ENCODE measurements at regions not wholly inside any gene's neighbourhood (a gene's known extent, or its start where the extent isn't known, plus 50 kb on each side); places are given as distances from the start of the nearest gene placed in this dataset.
A peak's percentile ranks its signal among the peaks of the same experiment; 100 is the strongest.
"Not testable (repeated sequence)": the region's sequence is repeated elsewhere in the genome, so short reads cannot be mapped to it uniquely, and the experiment has no call there.

GRCh38 chr13:76829572-76830327 lies 56.5 kb downstream of the KCTD12 start:
- DNase-seq (ENCODE audit: low spot score) = no peak

- DNase-seq (ENCODE audit: low spot score) = no peak
Measured at GRCh38 chr13:76828316-76828741, 57.9 kb downstream of the KCTD12 start.

GRCh38 chr13:76826527-76826926 lies 59.7 kb downstream of the KCTD12 start:
- DNase-seq (ENCODE audit: low spot score) = no peak

DNA sequence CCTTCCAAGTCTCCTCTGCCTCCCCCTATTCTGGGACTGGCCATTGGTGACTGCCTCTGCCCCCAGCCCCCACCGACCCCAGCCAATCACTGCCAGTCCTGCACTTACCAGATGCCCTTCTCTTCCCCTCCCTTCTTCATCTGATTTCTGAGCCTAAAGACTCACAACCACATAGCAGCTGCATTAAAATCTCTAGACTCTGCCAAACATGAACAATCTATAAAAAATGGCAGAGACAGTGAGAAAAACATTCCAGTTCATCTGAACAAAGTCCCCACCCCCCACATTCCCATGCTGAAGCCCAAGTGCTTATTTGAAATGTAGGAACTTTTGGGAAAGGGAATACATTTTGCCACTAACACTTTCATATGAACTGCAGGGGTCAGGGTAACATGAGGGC lies 60.8 kb downstream of the KCTD12 start:
- DNase-seq (ENCODE audit: low spot score) = no peak

DNA sequence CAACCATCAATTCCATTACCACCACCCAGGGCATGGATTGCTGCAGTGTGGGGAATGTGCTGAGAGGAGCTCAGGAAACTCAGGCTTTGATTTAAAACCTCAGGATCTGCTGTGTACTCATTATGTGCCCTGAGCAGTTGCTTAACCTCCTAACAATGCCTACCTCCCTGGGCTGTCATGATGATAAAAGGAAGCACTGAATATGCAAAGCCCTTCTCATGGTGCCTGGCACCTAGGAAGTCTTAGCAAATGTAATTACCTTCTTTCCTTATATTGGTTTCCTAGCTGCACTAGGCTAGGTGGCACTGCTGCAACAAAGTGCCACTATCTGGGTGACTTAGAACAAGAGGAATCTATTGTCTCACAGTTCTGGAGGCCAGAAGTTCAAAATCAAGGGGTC lies 62.2 kb downstream of the KCTD12 start:
- DNase-seq (ENCODE audit: low spot score) = no peak

- DNase-seq (ENCODE audit: low spot score) = no peak
Measured at GRCh38 chr13:76822698-76823267, 63.4 kb downstream of the KCTD12 start.

DNA sequence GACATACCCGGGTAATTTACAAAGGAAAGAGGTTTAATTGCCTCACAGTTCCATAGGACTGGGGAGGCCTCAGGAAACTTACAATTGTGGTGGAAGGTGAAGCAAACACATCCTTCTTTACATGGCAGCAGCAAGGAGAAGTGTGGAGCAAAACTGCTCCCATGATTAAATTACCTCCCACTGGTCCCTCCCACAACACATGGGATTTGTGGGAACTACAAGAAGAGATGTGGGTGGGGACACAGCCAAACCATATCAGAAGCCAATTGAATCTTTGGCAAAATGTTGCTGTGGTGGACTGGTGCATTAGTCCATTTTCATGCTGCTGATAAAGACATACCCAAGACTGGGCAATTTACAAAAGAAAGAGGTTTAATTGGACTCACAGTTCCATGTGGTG lies 65.0 kb downstream of the KCTD12 start:
- not testable (repeated sequence) for DNase-seq (ENCODE audit: low spot score)

DNA sequence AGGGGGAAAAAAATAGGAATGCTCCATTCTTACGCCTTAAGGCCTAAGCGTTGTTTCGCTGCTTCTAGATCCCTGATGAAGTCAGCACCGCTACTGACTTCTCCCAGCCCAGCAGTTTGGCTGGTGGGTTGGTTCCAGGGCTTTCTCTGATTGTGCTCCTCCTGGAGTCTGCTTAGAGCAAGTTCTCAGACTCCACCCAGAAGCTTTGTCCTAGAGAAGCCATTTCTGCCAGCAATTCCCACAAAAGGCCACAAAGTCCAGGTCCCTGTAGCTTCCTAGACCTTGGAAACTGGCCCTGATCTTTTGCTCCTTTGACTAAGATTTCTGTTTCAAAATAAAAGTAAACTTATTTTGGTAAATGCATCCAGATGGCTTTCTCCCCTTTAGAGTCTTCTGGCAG lies 65.4 kb downstream of the KCTD12 start:
- DNase-seq (ENCODE audit: low spot score) = no peak

DNA sequence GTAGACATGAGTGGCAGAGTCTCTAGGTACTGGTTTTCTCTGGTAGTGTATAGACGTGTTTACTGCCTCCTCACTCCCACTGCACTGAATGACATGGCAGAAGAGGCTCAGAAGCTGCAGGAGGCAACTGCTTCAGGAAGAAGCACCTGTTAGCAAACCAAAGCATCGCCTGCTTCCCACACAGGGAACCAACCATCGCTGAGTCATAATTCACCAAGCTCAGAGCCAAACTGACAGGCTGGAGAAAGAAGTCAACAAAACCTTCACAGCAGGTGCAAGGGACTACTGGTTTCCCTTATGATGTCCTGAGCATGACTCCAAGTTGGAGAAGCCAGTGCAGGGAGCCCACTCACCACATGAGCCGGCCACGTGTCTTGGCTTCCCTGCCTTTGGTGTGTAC lies 69.8 kb downstream of the KCTD12 start:
- no peak for DNase-seq (ENCODE audit: low spot score)

DNA sequence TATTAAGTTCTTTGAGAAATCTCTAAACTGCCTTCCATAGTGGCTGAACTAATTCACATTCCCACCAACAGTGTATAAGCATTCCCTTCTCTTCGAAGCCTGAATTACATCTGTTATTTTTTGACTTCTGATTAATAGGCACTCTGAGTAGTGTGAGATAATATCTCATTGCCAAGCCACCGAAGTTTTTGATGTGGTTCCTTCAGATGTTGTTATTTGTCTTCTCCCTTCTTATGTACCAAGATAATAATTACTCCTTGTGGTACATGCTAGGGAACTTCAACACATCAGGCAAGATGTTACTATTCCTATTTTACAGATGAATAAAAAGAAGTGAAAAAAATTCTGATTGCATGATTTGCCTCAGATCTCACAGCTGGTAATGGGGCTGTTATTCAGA lies 70.9 kb downstream of the KCTD12 start:
- no peak for DNase-seq (ENCODE audit: low spot score)

DNA sequence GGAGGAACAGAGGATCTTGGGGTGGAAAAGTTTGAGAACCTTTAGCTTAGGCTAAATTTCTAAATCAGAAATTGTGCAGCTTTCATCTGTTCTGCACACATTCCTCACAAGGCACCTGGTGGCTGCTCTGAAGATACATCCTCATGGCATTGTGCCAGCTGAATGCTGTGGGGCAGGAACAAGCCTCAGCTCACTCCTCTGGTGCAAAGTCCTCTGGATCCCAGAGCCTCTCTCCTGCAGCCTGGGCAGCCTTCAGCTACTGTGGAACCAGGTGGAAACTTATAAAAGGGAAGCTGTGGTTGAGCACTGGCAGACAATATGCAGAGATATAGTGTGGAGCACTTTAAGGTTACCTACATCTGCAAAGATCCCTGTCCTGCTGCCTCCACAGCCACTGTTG lies 72.3 kb downstream of the KCTD12 start:
- no peak for DNase-seq (ENCODE audit: low spot score)

GRCh38 chr13:76813000-76813691 lies 73.1 kb downstream of the KCTD12 start:
- peak; percentile 27 for DNase-seq (ENCODE audit: low spot score)

DNA sequence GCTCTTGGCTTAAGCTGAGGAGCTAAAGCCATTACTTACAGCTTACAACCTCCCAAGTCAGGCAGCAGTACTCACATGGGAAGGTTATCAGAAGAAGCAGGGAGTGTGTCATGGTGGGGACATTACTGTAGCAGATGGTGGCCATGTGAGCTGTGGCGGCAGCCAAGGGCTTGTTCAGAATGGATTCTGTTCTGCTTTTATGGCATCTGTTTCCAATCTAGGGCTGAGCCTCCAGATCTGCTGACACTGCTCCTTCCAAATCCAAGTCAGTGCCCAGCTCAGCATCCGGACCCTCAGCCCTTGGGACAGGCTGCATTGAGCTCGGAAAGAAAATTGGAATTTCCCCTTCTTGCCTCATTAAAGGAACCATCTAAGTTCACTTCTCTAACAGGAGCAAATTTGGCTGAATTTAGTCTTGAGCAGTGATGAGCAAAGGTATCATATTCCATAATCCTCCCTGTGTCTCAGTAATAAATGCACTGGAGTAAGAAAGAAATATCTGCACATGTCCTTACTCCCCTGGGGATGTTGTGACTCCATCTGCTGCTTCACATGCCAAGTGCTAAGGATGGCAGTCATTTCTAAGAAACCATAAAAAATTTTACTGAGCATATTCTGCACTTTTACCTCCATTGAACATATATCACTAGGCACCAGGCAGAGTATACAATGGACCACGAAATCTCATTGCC lies 73.9 kb downstream of the KCTD12 start:
- DNase-seq (ENCODE audit: low spot score) = peak; percentile 38

DNA sequence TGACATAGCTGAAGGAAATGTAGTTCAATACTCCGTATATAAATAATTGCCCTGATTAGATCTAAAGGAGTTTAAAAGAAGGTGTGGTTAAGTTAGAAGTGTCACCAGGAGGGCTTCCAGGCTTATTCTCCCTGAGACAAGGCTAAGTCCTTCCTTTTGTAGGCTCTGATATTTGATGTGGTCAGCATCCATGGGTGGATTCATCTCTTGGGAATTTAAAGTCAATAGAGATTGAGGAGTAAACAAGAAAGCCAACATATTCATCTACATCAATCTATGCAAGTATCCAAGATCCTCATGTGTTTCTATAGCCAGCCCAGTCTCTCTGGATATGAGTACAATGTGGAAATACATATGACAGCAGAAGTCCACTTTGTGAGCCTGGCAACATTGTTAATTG lies 76.8 kb downstream of the KCTD12 start:
- no peak for DNase-seq (ENCODE audit: low spot score)

DNA sequence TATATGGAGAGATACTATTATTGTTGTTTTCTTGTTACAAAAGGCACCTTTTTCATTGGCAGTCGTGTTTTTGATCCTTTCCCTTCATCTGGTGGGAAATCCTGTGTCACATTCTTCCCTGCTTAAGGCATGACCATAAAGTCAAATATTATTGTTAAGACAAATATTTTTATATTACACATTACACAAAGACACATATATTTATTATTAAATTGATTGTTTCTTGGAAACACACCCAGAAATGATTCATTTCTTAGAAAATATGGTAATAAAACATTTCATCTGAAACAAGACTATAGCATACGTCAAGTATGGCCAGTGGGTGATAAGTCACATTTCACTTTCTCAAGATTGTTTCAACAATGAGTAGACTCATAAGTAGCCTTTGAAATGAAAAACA lies 77.3 kb downstream of the KCTD12 start:
- DNase-seq (ENCODE audit: low spot score) = no peak

DNA sequence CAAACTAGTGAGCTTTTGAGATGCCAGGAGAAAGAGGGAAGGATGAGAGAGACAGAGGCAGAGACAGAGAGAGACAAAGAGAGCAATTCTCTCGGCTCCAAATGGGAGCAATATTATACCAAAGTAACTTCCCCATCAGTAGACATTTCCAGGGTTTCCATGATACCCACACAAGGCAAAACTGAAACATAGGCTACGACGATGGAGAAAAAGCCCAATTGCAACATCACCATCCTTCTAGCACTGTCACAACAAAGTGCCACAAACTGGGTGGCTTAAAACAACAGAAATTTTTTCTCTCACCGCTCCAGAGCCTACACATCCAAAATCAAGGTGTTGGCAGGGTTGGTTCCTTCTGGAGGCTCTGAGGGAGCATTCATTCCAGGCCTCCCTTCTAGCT lies 81.4 kb downstream of the KCTD12 start:
- DNase-seq (ENCODE audit: low spot score) = no peak

DNA sequence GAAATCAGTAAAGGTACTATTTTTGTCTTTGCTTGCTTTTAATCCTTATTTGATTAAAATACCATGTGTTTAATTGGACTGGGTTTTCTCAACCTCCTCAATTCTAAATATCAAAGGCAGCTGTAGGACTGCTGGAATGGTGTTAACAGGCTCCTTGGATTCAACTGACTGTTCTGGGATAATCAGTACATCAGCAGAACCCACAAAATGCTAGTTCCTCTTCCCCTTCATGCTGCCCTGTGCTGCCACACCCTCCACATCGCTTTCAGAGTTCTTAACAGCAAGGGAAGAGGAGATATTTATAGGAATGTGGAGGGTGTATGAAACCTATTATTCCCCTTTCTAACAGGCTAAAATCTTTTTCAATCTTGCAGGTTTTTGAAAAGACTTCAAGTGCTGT lies 82.4 kb downstream of the KCTD12 start:
- DNase-seq (ENCODE audit: low spot score) = peak; percentile 64

GRCh38 chr13:76800943-76801342 lies 85.3 kb downstream of the KCTD12 start:
- no peak for DNase-seq (ENCODE audit: low spot score)

DNA sequence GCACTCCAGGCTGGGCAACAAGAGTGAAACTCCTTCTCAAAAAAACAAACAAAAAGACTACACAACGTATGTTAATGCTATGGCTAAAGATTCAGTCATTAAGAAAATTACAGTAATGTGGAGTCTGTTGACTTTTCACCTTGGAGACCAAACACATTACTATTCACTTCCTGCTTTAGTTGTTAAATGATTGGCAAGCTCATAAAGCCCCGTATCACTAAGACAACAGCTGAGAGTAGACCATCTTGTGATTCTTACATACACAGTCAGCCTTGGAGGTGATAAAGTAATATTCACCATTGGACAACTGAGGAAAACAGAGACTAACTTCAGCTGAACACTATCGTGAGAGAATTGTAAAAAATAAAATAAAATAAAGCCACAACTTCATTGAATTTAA lies 86.5 kb downstream of the KCTD12 start:
- no peak for DNase-seq (ENCODE audit: low spot score)

GRCh38 chr13:76798037-76798436 lies 88.2 kb downstream of the KCTD12 start:
- no peak for DNase-seq (ENCODE audit: low spot score)

GRCh38 chr13:76797361-76797760 lies 88.8 kb downstream of the KCTD12 start:
- DNase-seq (ENCODE audit: low spot score) = no peak

GRCh38 chr13:76796851-76797250 lies 89.4 kb downstream of the KCTD12 start:
- DNase-seq (ENCODE audit: low spot score) = no peak

Data from putamen (tissue), 1 donor.